Medulla oblongata (tissue), 1 donor: ENCODE measurements at regions not wholly inside any gene's neighbourhood (a gene's known extent, or its start where the extent isn't known, plus 50 kb on each side); places are given as distances from the start of the nearest gene placed in this dataset.
"Not testable (repeated sequence)": the region's sequence is repeated elsewhere in the genome, so short reads cannot be mapped to it uniquely, and the experiment has no call there.

Experiments used
- DNase-seq: peaks from one replicate; pipeline ENCODE4 v3.0.0-alpha.2; 2015; ENCODE audit errors: extremely low spot score

DNA sequence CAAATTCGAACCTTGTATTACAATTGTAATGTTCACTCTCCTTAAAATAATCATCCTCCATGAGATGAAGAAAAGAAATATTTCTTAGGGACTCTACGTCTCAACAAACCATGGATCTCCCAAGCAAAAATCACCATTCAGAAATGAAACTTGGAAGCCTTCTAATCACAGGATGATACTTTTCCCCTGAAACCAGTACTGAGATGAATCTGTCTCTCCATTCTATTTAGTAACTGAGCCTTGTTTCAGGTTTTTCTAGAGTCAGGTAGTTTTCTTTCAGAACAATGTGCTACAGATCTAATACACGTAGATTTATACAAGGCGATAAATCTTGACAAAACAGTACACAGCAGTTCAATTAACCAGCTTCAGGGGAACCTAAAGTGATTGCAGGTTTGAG is 660.1 kb upstream of the CBLB start:
- DNase-seq: no peak

DNA sequence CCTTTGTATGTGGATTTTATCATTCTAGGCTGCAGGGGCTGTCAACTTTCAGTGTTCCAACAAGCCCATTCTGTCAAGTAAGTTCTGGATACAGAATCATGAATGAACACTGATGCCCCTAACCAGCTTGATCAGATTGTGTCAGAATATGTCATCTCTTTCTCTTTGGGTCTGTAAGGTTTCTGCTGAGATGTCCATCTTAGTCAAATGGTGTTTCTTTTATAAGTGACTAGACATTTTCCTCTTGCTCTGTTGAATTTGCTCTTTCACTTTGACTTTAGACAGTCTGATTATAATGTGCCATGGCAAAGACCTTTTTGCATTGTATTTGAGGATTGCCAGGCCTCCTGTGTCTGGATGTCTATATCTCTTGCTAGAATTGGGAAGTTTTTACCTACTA is 660.9 kb upstream of the CBLB start:
- DNase-seq: no peak

GRCh38 chr3:106530367-106530766 is 661.6 kb upstream of the CBLB start:
- no peak for DNase-seq

- not testable (repeated sequence) for DNase-seq
These were observed 663.0 kb upstream of the CBLB start for GRCh38 chr3:106531771-106532329.

- no peak for DNase-seq
These were observed 664.4 kb upstream of the CBLB start for GRCh38 chr3:106533093-106533787.

DNA sequence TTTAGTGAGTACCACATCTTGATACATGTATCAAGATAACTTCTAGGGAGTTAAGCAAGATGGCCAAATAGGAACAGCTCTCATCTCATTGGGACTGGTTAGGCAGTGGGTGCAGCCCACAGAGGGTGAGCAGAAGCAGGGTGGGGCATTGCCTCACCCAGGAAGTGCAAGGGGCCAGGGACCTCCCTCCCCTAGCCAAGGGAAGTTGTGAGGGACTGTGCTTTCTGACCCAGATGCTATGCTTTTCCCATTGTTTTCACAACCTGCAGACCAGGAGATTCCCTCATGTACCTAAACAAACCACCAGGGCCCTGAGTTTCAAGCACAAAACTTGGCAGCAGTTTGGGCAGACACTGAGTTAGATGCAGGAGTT is 665.0 kb upstream of the CBLB start:
- DNase-seq: no peak

DNA sequence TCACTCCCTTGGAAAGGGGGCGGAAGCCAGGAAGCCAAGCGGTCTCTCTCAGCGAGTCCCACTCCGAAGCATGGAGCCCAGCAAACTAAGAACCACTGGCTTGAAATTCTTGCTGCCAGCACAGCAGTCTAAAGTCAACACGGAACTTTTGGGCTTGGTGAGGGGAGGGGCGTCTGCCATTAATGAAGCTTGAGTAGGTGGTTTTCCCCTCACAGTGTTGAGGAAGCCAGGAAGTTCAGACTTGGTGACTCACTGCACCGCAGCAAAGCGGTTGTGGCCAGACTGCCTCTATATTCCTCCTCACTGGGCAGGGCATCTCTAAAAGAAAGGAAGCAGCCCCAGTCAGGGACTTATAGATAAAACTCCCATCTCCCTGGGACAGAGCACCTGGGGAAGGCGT is 665.4 kb upstream of the CBLB start:
- DNase-seq: no peak

- DNase-seq: no peak
These were observed 671.9 kb upstream of the CBLB start for GRCh38 chr3:106540743-106541142.

- no peak for DNase-seq
These were observed 673.4 kb upstream of the CBLB start for GRCh38 chr3:106542101-106542769.

- DNase-seq: no peak
These were observed 683.7 kb upstream of the CBLB start for GRCh38 chr3:106552351-106553043.

DNA sequence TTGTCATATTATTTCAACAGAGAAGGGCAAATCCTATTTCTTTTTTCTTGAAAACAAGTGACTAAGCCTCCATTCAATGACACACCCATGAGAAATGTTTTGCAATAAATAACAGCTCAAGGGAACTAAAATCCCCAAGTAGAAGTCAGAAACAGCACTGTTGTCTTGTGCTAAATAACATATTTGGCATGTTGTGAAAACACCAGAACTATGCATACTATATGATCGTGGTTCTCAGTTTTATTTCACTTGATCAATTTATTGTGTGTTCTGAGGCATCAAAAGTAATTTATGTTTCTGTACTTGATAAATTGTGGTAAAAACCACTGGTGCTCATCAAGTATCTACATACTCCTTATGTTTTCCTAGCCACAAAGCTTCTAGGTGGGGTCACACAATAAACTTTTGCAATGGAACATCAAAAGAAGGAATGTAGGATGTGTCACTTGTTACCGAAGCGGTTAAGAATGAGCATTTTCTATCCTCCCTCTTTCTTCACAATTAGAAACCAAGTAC is 691.7 kb upstream of the CBLB start:
- no peak for DNase-seq

- no peak for DNase-seq
These were observed 697.5 kb upstream of the CBLB start for GRCh38 chr3:106566277-106566676.

GRCh38 chr3:106570426-106570825 is 701.6 kb upstream of the CBLB start:
- no peak for DNase-seq

DNA sequence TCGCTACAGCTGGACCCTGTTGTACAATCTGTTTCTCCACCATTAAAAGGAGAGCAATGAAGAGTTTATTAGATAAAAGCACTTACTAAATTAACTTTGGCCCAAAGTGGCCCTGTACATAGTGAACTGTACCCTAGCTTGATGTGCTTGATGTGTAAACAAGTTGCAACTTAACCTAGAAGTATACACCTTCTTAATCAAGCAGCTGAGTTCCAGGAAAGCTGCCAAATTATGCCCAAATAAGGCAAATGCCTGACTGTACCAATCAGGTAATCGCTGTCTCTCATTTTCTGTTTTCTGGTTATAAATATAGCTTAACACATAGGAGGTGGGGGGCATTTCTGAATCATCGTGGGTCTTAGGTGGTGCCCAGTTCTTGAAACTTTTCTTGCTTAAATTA is 704.8 kb upstream of the CBLB start:
- DNase-seq: no peak

DNA sequence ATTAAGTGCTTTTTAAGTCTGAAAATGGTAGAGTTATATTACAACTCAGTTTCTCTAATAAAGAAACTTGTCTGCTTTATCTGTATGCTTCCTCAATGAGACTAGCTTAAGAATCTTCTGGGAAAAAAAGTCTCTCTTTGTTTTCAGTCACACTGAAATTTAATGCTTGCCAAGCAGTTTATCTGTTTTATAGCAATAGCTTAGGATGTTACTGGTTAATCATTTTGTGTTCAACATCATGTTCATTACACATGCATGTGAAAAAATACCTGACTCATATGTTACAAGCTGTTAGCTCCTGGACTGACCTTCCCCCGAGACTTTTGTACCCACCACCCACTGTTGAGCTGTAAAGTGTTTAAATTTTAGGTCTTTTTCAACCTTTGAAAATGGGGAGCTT is 706.2 kb upstream of the CBLB start:
- no peak for DNase-seq

DNA sequence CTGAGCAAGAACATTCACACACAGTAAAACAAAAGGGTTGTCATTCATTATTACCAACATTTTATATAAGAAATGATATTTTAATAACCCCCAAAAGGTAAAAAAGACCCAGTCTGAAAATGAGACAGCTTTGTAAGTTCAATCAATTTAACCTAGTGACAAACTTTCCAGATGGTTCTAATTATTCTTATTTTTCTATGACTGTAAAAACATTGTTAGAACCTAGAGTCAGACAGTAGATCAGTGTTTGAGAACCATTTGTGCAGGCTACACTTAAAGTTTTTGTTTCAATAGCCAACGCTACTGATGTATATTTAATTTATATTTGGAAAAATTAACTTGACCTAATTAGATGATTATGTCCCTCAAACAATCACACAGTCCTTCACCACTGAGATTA is 708.4 kb upstream of the CBLB start:
- DNase-seq: no peak

GRCh38 chr3:106578911-106579310 is 710.1 kb upstream of the CBLB start:
- no peak for DNase-seq

DNA sequence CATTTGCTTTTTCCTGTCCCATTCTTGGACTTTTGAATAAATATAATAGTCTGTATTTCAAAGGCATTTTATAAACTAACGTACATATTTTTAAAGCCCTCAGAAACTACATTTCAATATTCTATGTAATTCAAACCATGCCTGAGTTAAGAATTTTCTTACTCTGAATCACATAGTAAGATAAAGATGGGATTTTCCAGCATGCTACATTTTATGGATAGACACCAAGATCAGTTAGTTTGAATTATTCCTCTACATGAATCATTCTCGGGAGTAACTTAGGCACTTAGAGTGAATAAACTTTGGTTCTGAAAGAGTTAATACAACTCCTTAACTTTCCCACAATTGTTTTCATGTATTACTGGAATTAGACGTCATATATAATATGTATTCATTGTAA is 713.3 kb upstream of the CBLB start:
- DNase-seq: no peak

DNA sequence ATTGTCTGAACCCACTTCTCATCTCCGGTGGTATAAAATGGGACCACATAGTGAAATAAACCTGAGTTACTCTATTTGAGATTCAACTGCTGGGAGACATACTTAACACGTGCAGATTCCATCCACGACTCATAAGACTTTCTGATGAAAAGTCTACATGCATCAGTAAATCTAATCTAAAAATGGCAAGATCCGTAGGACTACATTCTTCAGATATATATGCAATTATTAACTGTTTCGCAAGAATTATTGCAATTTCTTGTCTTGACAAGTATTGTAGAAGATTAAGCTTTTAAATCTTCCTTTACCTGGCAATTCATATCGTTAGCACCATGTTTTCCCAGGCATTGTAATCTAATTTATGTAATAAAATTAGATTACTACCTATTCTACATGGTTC is 718.7 kb upstream of the CBLB start:
- DNase-seq: no peak

DNA sequence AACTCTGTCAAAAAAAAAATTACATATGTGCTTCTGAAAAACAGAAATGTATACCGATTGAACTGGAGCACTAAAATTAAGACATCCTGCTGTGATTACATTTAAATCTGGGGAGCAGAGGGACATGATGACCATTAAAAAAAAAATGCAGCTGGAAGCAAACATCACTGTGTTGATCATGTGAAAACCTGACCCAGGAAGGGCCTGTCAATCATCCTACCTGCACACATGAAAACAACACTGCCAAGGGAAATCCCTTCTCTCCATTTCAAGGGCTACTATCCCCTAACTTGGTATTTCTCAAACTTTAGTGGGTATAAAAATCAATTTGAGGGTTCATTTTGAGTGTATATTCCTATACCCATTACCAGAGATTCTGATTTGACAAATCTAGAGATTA is 719.9 kb upstream of the CBLB start:
- DNase-seq: no peak

GRCh38 chr3:106589311-106589942 is 720.6 kb upstream of the CBLB start:
- DNase-seq: no peak

- DNase-seq: no peak
These were observed 721.4 kb upstream of the CBLB start for GRCh38 chr3:106590216-106590615.
